ENCODE measurements at regions not wholly inside any gene's neighbourhood (a gene's known extent, or its start where the extent isn't known, plus 50 kb on each side); places are given as distances from the start of the nearest gene placed in this dataset.
A peak's percentile ranks its signal among the peaks of the same experiment; 100 is the strongest.
"Not testable (repeated sequence)": the region's sequence is repeated elsewhere in the genome, so short reads cannot be mapped to it uniquely, and the experiment has no call there.

GRCh38 chrX:8003147-8003883 lies 76.1 kb upstream of the PNPLA4 start:
- in situ Hi-C loops (cut with HindIII; ENCODE audit: low pct_unique_long_range_greater_than_20kb, low sequenced_read_pairs) = no loop called here
- no peak for TF ChIP-seq JUND (IDR thresholded peaks at IDR 0.05; ENCODE audit: low read depth)
- DNase-seq (ENCODE audit: low read depth in 1 of 2, low spot score in 1 of 2) = no peak

GRCh38 chrX:7996851-7997250 lies 69.6 kb upstream of the PNPLA4 start:
- DNase-seq (ENCODE audit: low read depth in 1 of 2, low spot score in 1 of 2) = no peak
- no peak for TF ChIP-seq JUND (IDR thresholded peaks at IDR 0.05; ENCODE audit: low read depth)
- in situ Hi-C loops (cut with HindIII; ENCODE audit: low pct_unique_long_range_greater_than_20kb, low sequenced_read_pairs) = no loop called here

- in situ Hi-C loops (cut with HindIII; ENCODE audit: low pct_unique_long_range_greater_than_20kb, low sequenced_read_pairs) = no loop called here
- DNase-seq (ENCODE audit: low read depth in 1 of 2, low spot score in 1 of 2) = peak in 1 of 2 experiments; percentile 60
- TF ChIP-seq JUND (IDR thresholded peaks at IDR 0.05; ENCODE audit: low read depth) = no peak
These were observed 69.2 kb upstream of the PNPLA4 start for GRCh38 chrX:7996414-7996813.

GRCh38 chrX:7993873-7994272 lies 66.7 kb upstream of the PNPLA4 start:
- in situ Hi-C loops (cut with HindIII; ENCODE audit: low pct_unique_long_range_greater_than_20kb, low sequenced_read_pairs) = no loop called here
- no peak for DNase-seq (ENCODE audit: low read depth in 1 of 2, low spot score in 1 of 2)
- TF ChIP-seq JUND (IDR thresholded peaks at IDR 0.05; ENCODE audit: low read depth) = no peak

GRCh38 chrX:7988013-7988759 lies 61.0 kb upstream of the PNPLA4 start:
- in situ Hi-C loops (cut with HindIII; ENCODE audit: low pct_unique_long_range_greater_than_20kb, low sequenced_read_pairs); DNase-seq (ENCODE audit: low read depth in 1 of 2, low spot score in 1 of 2): not testable (repeated sequence)

GRCh38 chrX:7987160-7988012 lies 60.2 kb upstream of the PNPLA4 start:
- in situ Hi-C loops (cut with HindIII; ENCODE audit: low pct_unique_long_range_greater_than_20kb, low sequenced_read_pairs) = no loop called here
- TF ChIP-seq JUND (IDR thresholded peaks at IDR 0.05; ENCODE audit: low read depth) = no peak
- no peak for DNase-seq (ENCODE audit: low read depth in 1 of 2, low spot score in 1 of 2)

- DNase-seq (ENCODE audit: low read depth in 1 of 2, low spot score in 1 of 2); in situ Hi-C loops (cut with HindIII; ENCODE audit: low pct_unique_long_range_greater_than_20kb, low sequenced_read_pairs): not testable (repeated sequence)
These were observed 59.5 kb upstream of the PNPLA4 start for GRCh38 chrX:7986738-7987137.

- TF ChIP-seq JUND (IDR thresholded peaks at IDR 0.05; ENCODE audit: low read depth) = no peak
- in situ Hi-C loops (cut with HindIII; ENCODE audit: low pct_unique_long_range_greater_than_20kb, low sequenced_read_pairs) = no loop called here
These were observed 58.4 kb upstream of the PNPLA4 start for GRCh38 chrX:7985568-7985967.

GRCh38 chrX:7983581-7983980 lies 56.4 kb upstream of the PNPLA4 start:
- in situ Hi-C loops (cut with HindIII; ENCODE audit: low pct_unique_long_range_greater_than_20kb, low sequenced_read_pairs) = no loop called here
- no peak for TF ChIP-seq JUND (IDR thresholded peaks at IDR 0.05; ENCODE audit: low read depth)
- no peak for DNase-seq (ENCODE audit: low read depth in 1 of 2, low spot score in 1 of 2)

More at GRCh38 chrX:7985568-7985967, 58.4 kb upstream of the PNPLA4 start:
- DNase-seq (ENCODE audit: low read depth in 1 of 2, low spot score in 1 of 2) = no peak
